Suprapubic skin (tissue), 3 donors: ENCODE measurements at regions not wholly inside any gene's neighbourhood (a gene's known extent, or its start where the extent isn't known, plus 50 kb on each side); places are given as distances from the start of the nearest gene placed in this dataset.

Source experiments
- POLR2AphosphoS5 ChIP-seq, 3 donors: sonication (generic); formaldehyde crosslinking; IDR thresholded peaks; one replicate each; pipeline ENCODE4 v1.6.1; 2017; ENCODE audit warnings: antibody characterized with exemption in 3 of 3
- TF ChIP-seq, protein P1 (sequence below), 2 donors: fragments of 200-600 bp in 1 of 2; fragments of 450-650 bp in 1 of 2; sonication (generic) in 1 of 2; IDR thresholded peaks; one replicate each; pipeline ENCODE4 v1.5.1; 2016 to 2019; ENCODE audit warnings: antibody characterized with exemption in 2 of 2, mild to moderate bottlenecking in 1 of 2, moderate library complexity in 1 of 2

GRCh38 chr22:49052560-49052959 lies 775.1 kb downstream of the BRD1 start:
- no peak for TF ChIP-seq POLR2AphosphoS5 (IDR thresholded peaks at IDR 0.05)
- TF ChIP-seq, protein P1, sequence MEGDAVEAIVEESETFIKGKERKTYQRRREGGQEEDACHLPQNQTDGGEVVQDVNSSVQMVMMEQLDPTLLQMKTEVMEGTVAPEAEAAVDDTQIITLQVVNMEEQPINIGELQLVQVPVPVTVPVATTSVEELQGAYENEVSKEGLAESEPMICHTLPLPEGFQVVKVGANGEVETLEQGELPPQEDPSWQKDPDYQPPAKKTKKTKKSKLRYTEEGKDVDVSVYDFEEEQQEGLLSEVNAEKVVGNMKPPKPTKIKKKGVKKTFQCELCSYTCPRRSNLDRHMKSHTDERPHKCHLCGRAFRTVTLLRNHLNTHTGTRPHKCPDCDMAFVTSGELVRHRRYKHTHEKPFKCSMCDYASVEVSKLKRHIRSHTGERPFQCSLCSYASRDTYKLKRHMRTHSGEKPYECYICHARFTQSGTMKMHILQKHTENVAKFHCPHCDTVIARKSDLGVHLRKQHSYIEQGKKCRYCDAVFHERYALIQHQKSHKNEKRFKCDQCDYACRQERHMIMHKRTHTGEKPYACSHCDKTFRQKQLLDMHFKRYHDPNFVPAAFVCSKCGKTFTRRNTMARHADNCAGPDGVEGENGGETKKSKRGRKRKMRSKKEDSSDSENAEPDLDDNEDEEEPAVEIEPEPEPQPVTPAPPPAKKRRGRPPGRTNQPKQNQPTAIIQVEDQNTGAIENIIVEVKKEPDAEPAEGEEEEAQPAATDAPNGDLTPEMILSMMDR (IDR thresholded peaks at IDR 0.05): no peak
